Gastrocnemius medialis (tissue), 4 donors: ENCODE measurements at regions not wholly inside any gene's neighbourhood (a gene's known extent, or its start where the extent isn't known, plus 50 kb on each side); places are given as distances from the start of the nearest gene placed in this dataset.

Source experiments
- POLR2A ChIP-seq, 2 donors: fragments of 450-650 bp; IDR thresholded peaks; one replicate each; pipeline ENCODE4 v1.6.1; 2017; ENCODE audit warnings: antibody characterized with exemption in 2 of 2, mild to moderate bottlenecking in 2 of 2, moderate library complexity in 2 of 2
- TF ChIP-seq, protein P1 (sequence below), 5 experiments: fragments of 450-650 bp in 3 of 5; fragments of 200-600 bp in 2 of 5; sonication (generic) in 2 of 5; IDR thresholded peaks in 4 of 5; conservative IDR thresholded peaks in 1 of 5; 1 replicate in 4 of 5; 2 replicates in 1 of 5; pipeline ENCODE4 v1.5.1; 2016 to 2019; ENCODE audit warnings: antibody characterized with exemption in 5 of 5, mild to moderate bottlenecking in 3 of 5, moderate library complexity in 3 of 5

DNA sequence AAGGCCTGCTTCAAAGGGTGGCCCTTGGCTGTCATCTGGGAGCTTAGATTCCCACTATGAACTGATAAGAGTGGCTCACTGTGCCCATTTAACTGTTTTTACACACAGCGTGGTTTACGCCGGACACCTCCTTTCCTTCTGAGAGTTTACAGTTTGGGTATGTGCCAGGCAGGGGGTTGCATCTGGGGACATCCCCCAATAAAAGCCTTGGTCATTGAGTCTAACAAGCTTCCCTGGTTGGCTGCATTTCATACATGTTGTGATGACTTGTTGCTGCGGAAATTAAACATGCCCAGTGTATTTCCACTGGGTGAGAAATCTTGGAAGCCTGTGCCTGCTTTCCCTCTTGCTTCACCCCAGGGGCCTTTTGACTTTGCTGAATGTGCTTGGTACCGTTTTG lies 264.1 kb upstream of the NPY start:
- TF ChIP-seq, protein P1, sequence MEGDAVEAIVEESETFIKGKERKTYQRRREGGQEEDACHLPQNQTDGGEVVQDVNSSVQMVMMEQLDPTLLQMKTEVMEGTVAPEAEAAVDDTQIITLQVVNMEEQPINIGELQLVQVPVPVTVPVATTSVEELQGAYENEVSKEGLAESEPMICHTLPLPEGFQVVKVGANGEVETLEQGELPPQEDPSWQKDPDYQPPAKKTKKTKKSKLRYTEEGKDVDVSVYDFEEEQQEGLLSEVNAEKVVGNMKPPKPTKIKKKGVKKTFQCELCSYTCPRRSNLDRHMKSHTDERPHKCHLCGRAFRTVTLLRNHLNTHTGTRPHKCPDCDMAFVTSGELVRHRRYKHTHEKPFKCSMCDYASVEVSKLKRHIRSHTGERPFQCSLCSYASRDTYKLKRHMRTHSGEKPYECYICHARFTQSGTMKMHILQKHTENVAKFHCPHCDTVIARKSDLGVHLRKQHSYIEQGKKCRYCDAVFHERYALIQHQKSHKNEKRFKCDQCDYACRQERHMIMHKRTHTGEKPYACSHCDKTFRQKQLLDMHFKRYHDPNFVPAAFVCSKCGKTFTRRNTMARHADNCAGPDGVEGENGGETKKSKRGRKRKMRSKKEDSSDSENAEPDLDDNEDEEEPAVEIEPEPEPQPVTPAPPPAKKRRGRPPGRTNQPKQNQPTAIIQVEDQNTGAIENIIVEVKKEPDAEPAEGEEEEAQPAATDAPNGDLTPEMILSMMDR (IDR thresholded peaks at IDR 0.05 in 4 of 5, conservative IDR thresholded peaks at IDR 0.05 in 1 of 5), result no peak
- no peak for TF ChIP-seq POLR2A (IDR thresholded peaks at IDR 0.05)
